Tibial nerve (tissue), 4 donors: ENCODE measurements at regions not wholly inside any gene's neighbourhood (a gene's known extent, or its start where the extent isn't known, plus 50 kb on each side); places are given as distances from the start of the nearest gene placed in this dataset.

Source experiments
- DNase-seq, 2 donors: peaks; one replicate each; pipeline ENCODE4 v3.0.0-alpha.2; 2019; ENCODE audit warnings: low spot score in 2 of 2
- H3K27ac ChIP-seq, 4 donors: fragments of 200-600 bp; sonication (generic) in 3 of 4; one replicate each; pipeline ENCODE4 v1.5.1; 2017 to 2019; ENCODE audit warnings: mild to moderate bottlenecking in 1 of 4
- H3K27me3 ChIP-seq, 2 donors: fragments of 200-600 bp; sonication (generic) in 1 of 2; one replicate each; pipeline versions ENCODE4 v1.5.1 to v1.6.0; 2017 to 2019
- H3K36me3 ChIP-seq, 3 donors: fragments of 200-600 bp; sonication (generic); one replicate each; pipeline ENCODE4 v1.5.1; 2018 to 2019
- H3K4me1 ChIP-seq, 4 donors: fragments of 200-600 bp; sonication (generic) in 3 of 4; one replicate each; pipeline ENCODE4 v1.5.1; 2017 to 2019
- H3K4me3 ChIP-seq, 4 donors: fragments of 200-600 bp; sonication (generic) in 3 of 4; one replicate each; pipeline ENCODE4 v1.5.1; 2017 to 2019; ENCODE audit warnings: mild to moderate bottlenecking in 1 of 4, moderate library complexity in 1 of 4
- H3K9me3 ChIP-seq, 4 donors: fragments of 200-600 bp; sonication (generic) in 3 of 4; one replicate each; pipeline ENCODE4 v1.5.1; 2017 to 2019
- EP300 ChIP-seq, 2 donors: sonication (generic); formaldehyde crosslinking; IDR thresholded peaks; one replicate each; pipeline ENCODE4 v1.6.1; 2017; ENCODE audit warnings: antibody characterized with exemption in 2 of 2, mild to moderate bottlenecking in 1 of 2
- POLR2A ChIP-seq, 2 donors: fragments of 450-650 bp; IDR thresholded peaks; one replicate each; pipeline ENCODE4 v1.6.1; 2017; ENCODE audit warnings: antibody characterized with exemption in 2 of 2, mild to moderate bottlenecking in 2 of 2, moderate library complexity in 2 of 2
- WGBS, 2 donors: methylation state at CpG; one replicate each; pipeline ENCODE4 v1.1.5; 2018; 5-methylcytosine and 5-hydroxymethylcytosine counted together
- TF ChIP-seq, protein P1 (sequence below), 5 experiments: fragments of 200-600 bp in 3 of 5; fragments of 450-650 bp in 2 of 5; sonication (generic) in 3 of 5; IDR thresholded peaks; one replicate each; pipeline ENCODE4 v1.5.1; 2016 to 2019; ENCODE audit warnings: antibody characterized with exemption in 5 of 5, mild to moderate bottlenecking in 3 of 5, moderate library complexity in 2 of 5

DNA sequence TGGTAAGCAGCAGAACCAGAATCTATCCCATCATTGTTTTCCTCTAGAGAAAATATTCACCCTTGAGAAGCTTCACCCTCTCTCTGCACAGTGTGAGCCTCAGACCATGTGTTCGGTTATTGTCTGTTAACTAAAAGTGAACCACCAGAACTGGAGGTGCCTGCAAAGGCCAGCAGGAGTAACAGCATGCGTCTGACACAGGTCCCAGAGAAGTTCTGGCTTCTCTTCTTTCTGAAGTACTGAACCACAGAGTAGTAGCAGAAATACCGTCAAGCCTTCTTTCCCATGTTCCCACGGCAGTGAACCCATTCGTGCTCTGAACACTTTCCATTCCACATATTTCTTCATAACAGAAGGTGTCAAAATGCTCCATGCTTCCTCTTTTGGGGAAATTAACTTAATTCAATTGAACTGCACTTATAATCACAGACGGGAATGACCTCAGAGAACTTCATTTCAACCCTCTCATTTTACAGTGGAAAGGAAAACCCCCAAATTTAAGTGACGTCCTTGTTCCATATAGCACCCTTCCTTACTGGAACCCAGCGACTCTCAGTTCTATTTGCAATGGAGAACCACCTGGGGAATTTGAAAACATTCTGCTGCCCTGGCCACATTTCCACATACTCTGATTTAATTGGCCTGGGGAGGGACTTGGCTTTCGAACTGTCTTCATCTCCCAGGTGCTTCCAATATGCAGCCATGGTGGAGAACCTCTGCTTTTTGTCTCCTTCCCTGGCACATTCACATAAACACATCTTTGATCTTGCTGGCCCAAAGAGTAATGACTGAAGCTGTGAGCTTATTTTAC is 519.1 kb downstream of the RNF144A start:
- 82 to 84% methylated on average over 9 of the region's 9 CpGs for WGBS, 2 donors
- DNase-seq = no peak
- Histone ChIP-seq H3K4me1 (peaks cover 0 to 3% (median under 1%) of the 10 kb centered on the region in 4 donors), H3K27me3 (no peaks in the 10 kb centered on the region), H3K4me3 (no peak overlapping the region), H3K9me3 (peaks cover 0 to 16% (median 0%) of the 10 kb centered on the region in 4 donors), H3K27ac (no peak overlapping the region), H3K36me3 (no peaks in the 10 kb centered on the region)
- TF ChIP-seq POLR2A (IDR thresholded peaks at IDR 0.05) (no peak), EP300 (IDR thresholded peaks at IDR 0.05) (no peak)
- TF ChIP-seq, protein P1, sequence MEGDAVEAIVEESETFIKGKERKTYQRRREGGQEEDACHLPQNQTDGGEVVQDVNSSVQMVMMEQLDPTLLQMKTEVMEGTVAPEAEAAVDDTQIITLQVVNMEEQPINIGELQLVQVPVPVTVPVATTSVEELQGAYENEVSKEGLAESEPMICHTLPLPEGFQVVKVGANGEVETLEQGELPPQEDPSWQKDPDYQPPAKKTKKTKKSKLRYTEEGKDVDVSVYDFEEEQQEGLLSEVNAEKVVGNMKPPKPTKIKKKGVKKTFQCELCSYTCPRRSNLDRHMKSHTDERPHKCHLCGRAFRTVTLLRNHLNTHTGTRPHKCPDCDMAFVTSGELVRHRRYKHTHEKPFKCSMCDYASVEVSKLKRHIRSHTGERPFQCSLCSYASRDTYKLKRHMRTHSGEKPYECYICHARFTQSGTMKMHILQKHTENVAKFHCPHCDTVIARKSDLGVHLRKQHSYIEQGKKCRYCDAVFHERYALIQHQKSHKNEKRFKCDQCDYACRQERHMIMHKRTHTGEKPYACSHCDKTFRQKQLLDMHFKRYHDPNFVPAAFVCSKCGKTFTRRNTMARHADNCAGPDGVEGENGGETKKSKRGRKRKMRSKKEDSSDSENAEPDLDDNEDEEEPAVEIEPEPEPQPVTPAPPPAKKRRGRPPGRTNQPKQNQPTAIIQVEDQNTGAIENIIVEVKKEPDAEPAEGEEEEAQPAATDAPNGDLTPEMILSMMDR (IDR thresholded peaks at IDR 0.05) = no peak

DNA sequence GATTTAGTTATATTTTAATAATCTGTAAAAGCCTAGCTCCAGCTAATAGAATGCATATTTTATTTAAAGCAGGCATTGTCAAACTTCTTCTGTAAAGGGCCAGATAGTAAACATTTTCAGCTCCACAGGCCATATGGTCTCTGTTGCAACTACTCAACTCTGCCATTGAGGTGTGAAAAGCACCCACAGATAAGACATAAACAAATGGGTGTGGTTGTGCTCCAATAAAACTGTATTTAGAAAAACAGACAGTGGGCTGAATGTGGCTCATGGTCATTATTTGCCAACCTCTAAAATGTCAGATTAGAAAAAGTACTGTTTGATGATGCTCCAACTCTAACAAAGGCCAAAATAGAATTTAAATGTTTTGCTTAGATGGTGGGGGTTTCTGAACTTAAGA is 519.9 kb downstream of the RNF144A start:
- no peak overlapping the region for H3K27ac ChIP-seq
- no peaks in the 10 kb centered on the region for H3K4me1 ChIP-seq
- H3K4me3 ChIP-seq = no peak overlapping the region
- H3K9me3 ChIP-seq = peaks cover 0 to 16% (median 0%) of the 10 kb centered on the region in 4 donors
- no peaks in the 10 kb centered on the region for H3K36me3 ChIP-seq
- TF ChIP-seq, protein P1 (IDR thresholded peaks at IDR 0.05) = no peak
- TF ChIP-seq POLR2A (IDR thresholded peaks at IDR 0.05) (no peak), EP300 (IDR thresholded peaks at IDR 0.05) (no peak)
- no peak for DNase-seq
- no peaks in the 10 kb centered on the region for H3K27me3 ChIP-seq

GRCh38 chr2:7437716-7438632 is 520.8 kb downstream of the RNF144A start:
- no peak for DNase-seq
- Histone ChIP-seq H3K9me3 (peaks cover 0 to 13% (median 0%) of the 10 kb centered on the region in 4 donors), H3K36me3 (no peaks in the 10 kb centered on the region), H3K27ac (no peak overlapping the region), H3K4me1 (no peaks in the 10 kb centered on the region), H3K4me3 (no peak overlapping the region), H3K27me3 (no peaks in the 10 kb centered on the region)
- 75 to 81% methylated on average over 9 of the region's 9 CpGs for WGBS, 2 donors
- TF ChIP-seq, protein P1 (IDR thresholded peaks at IDR 0.05) = no peak
- no peak for TF ChIP-seq POLR2A (IDR thresholded peaks at IDR 0.05)
- no peak for TF ChIP-seq EP300 (IDR thresholded peaks at IDR 0.05)

GRCh38 chr2:7438855-7439254 is 521.6 kb downstream of the RNF144A start:
- WGBS, 2 donors = 95 to 96% methylated on average over 1 of the region's 1 CpG

More at GRCh38 chr2:7438855-7439254, 521.6 kb downstream of the RNF144A start:
- H3K4me3 ChIP-seq = no peak overlapping the region
- no peaks in the 10 kb centered on the region for H3K4me1 ChIP-seq
- H3K27ac ChIP-seq = no peak overlapping the region
- TF ChIP-seq EP300 (IDR thresholded peaks at IDR 0.05) (no peak), POLR2A (IDR thresholded peaks at IDR 0.05) (no peak)
- TF ChIP-seq, protein P1 (IDR thresholded peaks at IDR 0.05) = no peak
- H3K27me3 ChIP-seq = no peaks in the 10 kb centered on the region
- H3K9me3 ChIP-seq = peaks cover 0 to 4% (median 0%) of the 10 kb centered on the region in 4 donors
- H3K36me3 ChIP-seq = no peaks in the 10 kb centered on the region
- DNase-seq = no peak
